Central memory CD8-positive, alpha-beta T cell (primary cell): ENCODE measurements at regions not wholly inside any gene's neighbourhood (a gene's known extent, or its start where the extent isn't known, plus 50 kb on each side); places are given as distances from the start of the nearest gene placed in this dataset.
"Not testable (repeated sequence)": the region's sequence is repeated elsewhere in the genome, so short reads cannot be mapped to it uniquely, and the experiment has no call there.

Experiments
- ATAC-seq: fragments of 150-1000 bp; cut with Tn5 transposase; replicated peaks from 2 replicates; pipeline ENCODE4 v1.10.0; 2022; ENCODE audit warnings: mild to moderate bottlenecking, moderate FRiP score, moderate number of reproducible peaks; ENCODE audit not compliant: poor library complexity, severe bottlenecking; ENCODE audit errors: extremely low read depth
- DNase-seq, 2 donors: peaks; one replicate each; pipeline ENCODE4 v3.0.0; 2021; ENCODE audit warnings: low spot score in 2 of 2
- H3K27ac Mint-ChIP-seq: one replicate; pipeline ENCODE4 v1.8.0; 2022; ENCODE audit warnings: low read depth, mild to moderate bottlenecking, moderate library complexity, mixed read lengths
- H3K27me3 Mint-ChIP-seq: one replicate; pipeline ENCODE4 v1.8.0; 2022; ENCODE audit warnings: mixed read lengths
- H3K36me3 Mint-ChIP-seq: one replicate; pipeline ENCODE4 v1.8.0; 2022; ENCODE audit warnings: mild to moderate bottlenecking, moderate library complexity, mixed read lengths; ENCODE audit not compliant: insufficient read depth
- H3K4me1 Mint-ChIP-seq: one replicate; pipeline ENCODE4 v1.8.0; 2022; ENCODE audit warnings: mixed read lengths
- H3K4me3 Mint-ChIP-seq: one replicate; pipeline ENCODE4 v1.8.0; 2022; ENCODE audit warnings: mild to moderate bottlenecking, moderate library complexity, mixed read lengths
- H3K9me3 Mint-ChIP-seq: one replicate; pipeline ENCODE4 v1.8.0; 2022; ENCODE audit warnings: mixed read lengths

GRCh38 chr1:120600442-120601041, 123.2 kb upstream of the NBPF26 start:
- DNase-seq, H3K4me1 Mint-ChIP-seq, H3K27me3 Mint-ChIP-seq, H3K4me3 Mint-ChIP-seq, H3K27ac Mint-ChIP-seq, ATAC-seq, H3K36me3 Mint-ChIP-seq, H3K9me3 Mint-ChIP-seq: not testable (repeated sequence)

GRCh38 chr1:120607882-120608281, 115.9 kb upstream of the NBPF26 start:
- not testable (repeated sequence) for H3K9me3 Mint-ChIP-seq, H3K27me3 Mint-ChIP-seq, H3K36me3 Mint-ChIP-seq, H3K4me1 Mint-ChIP-seq, ATAC-seq, H3K27ac Mint-ChIP-seq, DNase-seq, H3K4me3 Mint-ChIP-seq

- not testable (repeated sequence) for H3K9me3 Mint-ChIP-seq, DNase-seq, H3K27me3 Mint-ChIP-seq, ATAC-seq, H3K4me1 Mint-ChIP-seq, H3K36me3 Mint-ChIP-seq, H3K4me3 Mint-ChIP-seq, H3K27ac Mint-ChIP-seq
Observed at GRCh38 chr1:120608314-120609014, 115.3 kb upstream of the NBPF26 start.

- ATAC-seq, H3K4me1 Mint-ChIP-seq, DNase-seq, H3K4me3 Mint-ChIP-seq, H3K27me3 Mint-ChIP-seq, H3K27ac Mint-ChIP-seq, H3K9me3 Mint-ChIP-seq, H3K36me3 Mint-ChIP-seq: not testable (repeated sequence)
Observed at GRCh38 chr1:120609015-120609573, 114.7 kb upstream of the NBPF26 start.

- H3K36me3 Mint-ChIP-seq, DNase-seq, H3K4me1 Mint-ChIP-seq, H3K4me3 Mint-ChIP-seq, H3K27ac Mint-ChIP-seq, H3K27me3 Mint-ChIP-seq, H3K9me3 Mint-ChIP-seq: not testable (repeated sequence)
- ATAC-seq = peak; percentile 74
Observed at GRCh38 chr1:120609834-120610233, 113.9 kb upstream of the NBPF26 start.

GRCh38 chr1:120614931-120615639, 108.7 kb upstream of the NBPF26 start:
- H3K4me3 Mint-ChIP-seq, H3K36me3 Mint-ChIP-seq, ATAC-seq, H3K27me3 Mint-ChIP-seq, H3K9me3 Mint-ChIP-seq, H3K4me1 Mint-ChIP-seq, DNase-seq, H3K27ac Mint-ChIP-seq: not testable (repeated sequence)

- not testable (repeated sequence) for H3K36me3 Mint-ChIP-seq, H3K9me3 Mint-ChIP-seq, H3K4me3 Mint-ChIP-seq, H3K27me3 Mint-ChIP-seq, H3K4me1 Mint-ChIP-seq, H3K27ac Mint-ChIP-seq, DNase-seq
- peak; percentile 32 for ATAC-seq
Observed at GRCh38 chr1:120617493-120617892, 106.3 kb upstream of the NBPF26 start.

- not testable (repeated sequence) for H3K36me3 Mint-ChIP-seq, H3K9me3 Mint-ChIP-seq, H3K27me3 Mint-ChIP-seq, DNase-seq, H3K4me3 Mint-ChIP-seq, H3K27ac Mint-ChIP-seq, H3K4me1 Mint-ChIP-seq, ATAC-seq
Observed at GRCh38 chr1:120619867-120620692, 103.7 kb upstream of the NBPF26 start.

GRCh38 chr1:120620693-120620969, 103.1 kb upstream of the NBPF26 start:
- not testable (repeated sequence) for H3K4me3 Mint-ChIP-seq, H3K27me3 Mint-ChIP-seq, DNase-seq, H3K36me3 Mint-ChIP-seq, H3K9me3 Mint-ChIP-seq, H3K27ac Mint-ChIP-seq, H3K4me1 Mint-ChIP-seq, ATAC-seq

GRCh38 chr1:120621278-120621677, 102.5 kb upstream of the NBPF26 start:
- not testable (repeated sequence) for H3K36me3 Mint-ChIP-seq

GRCh38 chr1:120623539-120623938, 100.2 kb upstream of the NBPF26 start:
- not testable (repeated sequence) for H3K4me3 Mint-ChIP-seq, DNase-seq, H3K4me1 Mint-ChIP-seq, H3K9me3 Mint-ChIP-seq, ATAC-seq, H3K27me3 Mint-ChIP-seq, H3K36me3 Mint-ChIP-seq, H3K27ac Mint-ChIP-seq

More at GRCh38 chr1:120621278-120621677, 102.5 kb upstream of the NBPF26 start:
- not testable (repeated sequence) for H3K27ac Mint-ChIP-seq, ATAC-seq, H3K4me1 Mint-ChIP-seq, DNase-seq, H3K27me3 Mint-ChIP-seq, H3K4me3 Mint-ChIP-seq, H3K9me3 Mint-ChIP-seq

- H3K27me3 Mint-ChIP-seq, H3K27ac Mint-ChIP-seq, H3K4me3 Mint-ChIP-seq, H3K9me3 Mint-ChIP-seq, DNase-seq, H3K36me3 Mint-ChIP-seq, H3K4me1 Mint-ChIP-seq, ATAC-seq: not testable (repeated sequence)
Observed at GRCh38 chr1:120624565-120625064, 99.1 kb upstream of the NBPF26 start.
